ENCODE measurements at regions not wholly inside any gene's neighbourhood (a gene's known extent, or its start where the extent isn't known, plus 50 kb on each side); places are given as distances from the start of the nearest gene placed in this dataset.
"Not testable (repeated sequence)": the region's sequence is repeated elsewhere in the genome, so short reads cannot be mapped to it uniquely, and the experiment has no call there.

- H3K36me3 ChIP-seq (ENCODE audit: insufficient read depth, low read depth, low read length); H3K4me3 ChIP-seq (ENCODE audit: low read length); H3K9me3 ChIP-seq (ENCODE audit: insufficient read depth, low read depth, low read length); H3K27ac ChIP-seq (ENCODE audit: low read length); H3K27me3 ChIP-seq (ENCODE audit: insufficient read depth, low read length); H3K4me1 ChIP-seq (ENCODE audit: insufficient read depth, low read length); H3K9ac ChIP-seq (ENCODE audit: low read depth, low read length): not testable (repeated sequence)
Measured at GRCh38 chr14:59138576-59138975, 49.9 kb upstream of the DAAM1 start.
